GM12878 (cell line): ENCODE measurements at regions not wholly inside any gene's neighbourhood (a gene's known extent, or its start where the extent isn't known, plus 50 kb on each side); places are given as distances from the start of the nearest gene placed in this dataset.
"Not testable (repeated sequence)": the region's sequence is repeated elsewhere in the genome, so short reads cannot be mapped to it uniquely, and the experiment has no call there.

Source experiments
- ATAC-seq: fragments of 200-7000 bp; cut with Tn5 transposase; 3 replicates; pipeline ENCODE4 v1.9.1; 2020; ENCODE audit warnings: mild to moderate bottlenecking, moderate library complexity
- BruUV-seq: library from RNA; stranded (reverse); fragments of 400-500 nt; replicated peaks from 2 replicates; lab custom pipeline; 2021; lab: Mats Ljungman, UMichigan
- CTCF ChIA-PET: fragments of 300-600 bp; sonication (Branson Sonifier 250); formaldehyde crosslinking; extraction: SDS; loops from one replicate; lab custom pipeline; 2021; ENCODE audit warnings: inconsistent platforms; lab: Yijun Ruan, JAX
- POLR2A ChIA-PET: fragments of 350-600 bp; formaldehyde crosslinking; extraction: SDS; loops from one replicate; lab custom pipeline; 2021; ENCODE audit warnings: inconsistent platforms; lab: Charles Lee
- RAD21 ChIA-PET: fragments of 300-600 bp; sonication (Branson Sonifier 250); formaldehyde crosslinking; loops from one replicate; lab custom pipeline; 2023; ENCODE audit warnings: antibody characterized with exemption; ENCODE audit not compliant: unreplicated experiment; lab: Charles Lee
- SMC1A ChIA-PET: fragments of 300-600 bp; sonication (Branson Sonifier 250); formaldehyde crosslinking; loops from one replicate; lab custom pipeline; 2023; ENCODE audit not compliant: unreplicated experiment, uncharacterized antibody; lab: Charles Lee
- DNase-seq: peaks from one replicate; pipeline ENCODE4 v3.0.0-alpha.2; 2011; ENCODE audit warnings: low read depth, low spot score
- FAIRE-seq: peaks from 3 replicates; lab custom pipeline; 2011; peaks lifted over from hg19 to GRCh38; lab: Jason Lieb, UNC
- H2AFZ ChIP-seq: 2 replicates; pipeline ENCODE4 v1.6.0; 2011; ENCODE audit warnings: low read depth, low read length, control low read depth; ENCODE audit not compliant: control insufficient read depth
- H3K27ac ChIP-seq: 2 replicates; pipeline ENCODE4 v1.5.1; 2011; ENCODE audit warnings: control low read depth; ENCODE audit not compliant: control insufficient read depth, insufficient read depth
- H3K27me3 ChIP-seq, 2 experiments: replicated peaks in 1 of 2; 2 replicates each; pipeline versions ENCODE4 v1.6.0 to v1.6.1; 2011; ENCODE audit warnings: low read length in 1 of 2; ENCODE audit not compliant: control insufficient read depth in 2 of 2, insufficient read depth in 2 of 2
- H3K36me3 ChIP-seq, 2 experiments: 2 replicates each; pipeline ENCODE4 v1.5.1; 2011; ENCODE audit warnings: low read length in 1 of 2; ENCODE audit not compliant: control insufficient read depth in 2 of 2, insufficient read depth in 2 of 2
- H3K4me1 ChIP-seq: 2 replicates; pipeline ENCODE4 v1.6.1; 2011; ENCODE audit warnings: mild to moderate bottlenecking, low read length, moderate library complexity, mixed read lengths; ENCODE audit not compliant: control insufficient read depth, insufficient read depth
- H3K4me2 ChIP-seq: 2 replicates; pipeline ENCODE4 v1.6.0; 2011; ENCODE audit warnings: control low read depth; ENCODE audit not compliant: control insufficient read depth, insufficient read depth
- H3K4me3 ChIP-seq: fragments of 200-600 bp; sonication (generic); 2 replicates; pipeline ENCODE4 v1.5.1; 2016
- H3K79me2 ChIP-seq: 2 replicates; pipeline ENCODE4 v1.6.0; 2011; ENCODE audit warnings: low read length; ENCODE audit not compliant: control insufficient read depth, insufficient read depth
- H3K9ac ChIP-seq: 2 replicates; pipeline ENCODE4 v1.8.0; 2011; ENCODE audit warnings: low read length, control low read depth, mixed read lengths; ENCODE audit not compliant: control insufficient read depth, insufficient read depth
- H3K9me3 ChIP-seq: replicated peaks from 3 replicates; pipeline ENCODE4 v1.5.1; 2011; ENCODE audit warnings: mild to moderate bottlenecking, low read length; ENCODE audit not compliant: control insufficient read depth, insufficient read depth
- H4K20me1 ChIP-seq: 2 replicates; pipeline ENCODE4 v1.6.0; 2011; ENCODE audit not compliant: control insufficient read depth, insufficient read depth
- BMI1 ChIP-seq: fragments of 450-650 bp; IDR thresholded peaks from 2 replicates; pipeline ENCODE4 v1.6.1; 2016; ENCODE audit warnings: mild to moderate bottlenecking, moderate library complexity, borderline replicate concordance
- RUNX3 ChIP-seq: IDR thresholded peaks from 2 replicates; pipeline ENCODE4 v1.6.1; 2012; ENCODE audit warnings: low read length, inconsistent platforms
- SP1 ChIP-seq: IDR thresholded peaks from one replicate; pipeline ENCODE4 v1.6.1; 2011; ENCODE audit warnings: low read depth, low read length
- WGBS: methylation state at CpG from one replicate; pipeline ENCODE4 v1.1.6; 2016; ENCODE audit warnings: low lambda C conversion rate; ENCODE audit not compliant: insufficient replicate concordance, insufficient coverage; ENCODE audit errors: missing lambda C conversion rate; 5-methylcytosine and 5-hydroxymethylcytosine counted together
- in situ Hi-C: fragments of 300-500 bp; cut with MboI; formaldehyde crosslinking; loops from 9 replicates; pipeline ENCODE4 v1.14.3; 2018; ENCODE audit warnings: mixed read lengths
- intact Hi-C: fragments of 100-400 bp; cut with micrococcal nuclease; formaldehyde crosslinking; loops from one replicate; pipeline ENCODE4 v1.14.2; 2022; ENCODE audit not compliant: unreplicated experiment
- TF ChIP-seq, protein P1 (sequence below): fragments of 450-650 bp; IDR thresholded peaks from 2 replicates; pipeline ENCODE4 v1.6.1; 2017; ENCODE audit warnings: mild to moderate bottlenecking

DNA sequence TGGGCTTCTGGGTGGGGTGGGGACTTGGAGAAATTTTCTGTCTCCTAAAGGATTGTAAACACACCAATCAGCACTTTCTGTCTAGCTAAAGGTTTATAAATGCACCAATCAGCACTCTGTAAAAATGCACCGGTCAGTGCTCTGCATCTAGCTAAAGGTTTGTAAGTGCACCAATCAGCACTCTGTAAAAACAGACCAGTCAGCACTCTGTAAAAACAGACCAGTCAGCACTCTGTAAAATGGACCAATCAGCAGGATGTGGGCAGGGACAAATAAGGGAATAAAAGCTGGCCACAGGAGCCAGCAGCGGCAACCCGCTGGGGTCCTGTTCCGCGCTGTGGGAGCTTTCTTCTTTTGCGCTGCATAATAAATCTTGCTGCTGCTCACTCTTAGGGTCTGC lies 63.0 kb upstream of the MAP9 start:
- POLR2A ChIA-PET, H4K20me1 ChIP-seq, H3K4me1 ChIP-seq, H3K4me2 ChIP-seq, ATAC-seq, BruUV-seq, DNase-seq, H3K9ac ChIP-seq, H2AFZ ChIP-seq, H3K9me3 ChIP-seq, H3K27me3 ChIP-seq, H3K36me3 ChIP-seq, H3K79me2 ChIP-seq, H3K27ac ChIP-seq, FAIRE-seq, H3K4me3 ChIP-seq, intact Hi-C loops: not testable (repeated sequence)
- in situ Hi-C loops: loop anchor here (5.0 kb wide), 1 partner anchor 353 kb away; no protein-coding TSS in a partner anchor
- 92% methylated on average over 6 of the region's 6 CpGs for WGBS
- ChIA-PET RAD21 (interaction anchor here (0.7 to 0.8 kb wide), 2 partner anchors 266 to 347 kb away, joined by 3 read pairs; no protein-coding TSS in a partner anchor), CTCF (interaction anchor here (0.6 to 1.1 kb wide), 5 partner anchors 9 to 370 kb away, joined by 3 to 6 read pairs (median 3); no protein-coding TSS in a partner anchor), SMC1A (interaction anchor here (1.1 to 1.8 kb wide), 3 partner anchors 10 to 347 kb away, joined by 3 to 6 read pairs (median 5); no protein-coding TSS in a partner anchor)
- TF ChIP-seq, protein P1, sequence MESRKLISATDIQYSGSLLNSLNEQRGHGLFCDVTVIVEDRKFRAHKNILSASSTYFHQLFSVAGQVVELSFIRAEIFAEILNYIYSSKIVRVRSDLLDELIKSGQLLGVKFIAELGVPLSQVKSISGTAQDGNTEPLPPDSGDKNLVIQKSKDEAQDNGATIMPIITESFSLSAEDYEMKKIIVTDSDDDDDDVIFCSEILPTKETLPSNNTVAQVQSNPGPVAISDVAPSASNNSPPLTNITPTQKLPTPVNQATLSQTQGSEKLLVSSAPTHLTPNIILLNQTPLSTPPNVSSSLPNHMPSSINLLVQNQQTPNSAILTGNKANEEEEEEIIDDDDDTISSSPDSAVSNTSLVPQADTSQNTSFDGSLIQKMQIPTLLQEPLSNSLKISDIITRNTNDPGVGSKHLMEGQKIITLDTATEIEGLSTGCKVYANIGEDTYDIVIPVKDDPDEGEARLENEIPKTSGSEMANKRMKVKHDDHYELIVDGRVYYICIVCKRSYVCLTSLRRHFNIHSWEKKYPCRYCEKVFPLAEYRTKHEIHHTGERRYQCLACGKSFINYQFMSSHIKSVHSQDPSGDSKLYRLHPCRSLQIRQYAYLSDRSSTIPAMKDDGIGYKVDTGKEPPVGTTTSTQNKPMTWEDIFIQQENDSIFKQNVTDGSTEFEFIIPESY: 0 out of 2 replicates have a peak, but pooled peaks have one; percentile 20

DNA sequence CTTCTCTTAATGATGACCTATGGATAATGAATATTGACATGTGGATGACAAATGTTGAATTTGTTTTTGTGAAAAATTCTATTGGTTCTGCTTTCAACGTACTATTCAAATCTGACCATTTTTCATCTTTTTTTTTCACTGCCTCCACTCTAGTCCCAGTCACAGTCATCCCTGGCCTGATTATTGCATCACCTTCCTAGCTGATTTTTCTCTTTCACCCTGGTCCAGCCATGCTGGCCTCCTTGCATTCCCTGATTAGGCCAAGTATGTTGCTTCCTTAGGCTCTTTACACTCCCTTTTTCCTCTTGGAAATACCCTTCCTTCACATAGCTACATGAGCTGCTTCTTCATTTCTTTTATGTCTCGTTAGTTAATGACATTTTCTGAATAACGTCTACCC lies 58.1 kb upstream of the MAP9 start:
- CTCF ChIA-PET: interaction anchor here (0.7 to 1.8 kb wide), 4 partner anchors 9 to 537 kb away, joined by 3 to 8 read pairs (median 3); no protein-coding TSS in a partner anchor
- intact Hi-C loops: no loop called here
- Histone ChIP-seq H3K27ac (no peak overlapping the region), H4K20me1 (no peaks in the 10 kb centered on the region)
- TF ChIP-seq SP1 (no peak), RUNX3 (no peak), BMI1 (no peak)
- TF ChIP-seq, all 136 proteins: peak for 0
- ChIA-PET SMC1A (interaction anchor here (0.6 to 1.6 kb wide), 4 partner anchors 14 to 1950 kb away, joined by 3 to 4 read pairs (median 3); partner anchors contain the start of gene CTSO), POLR2A (no interaction called here), RAD21 (interaction anchor here (0.7 kb wide), 1 partner anchor 194 kb away, joined by 3 read pairs; no protein-coding TSS in a partner anchor)
- no peak overlapping the region for H3K9ac ChIP-seq
- H3K9me3 ChIP-seq: no peaks in the 10 kb centered on the region
- H3K79me2 ChIP-seq: no peaks in the 10 kb centered on the region
- no peak overlapping the region for H2AFZ ChIP-seq
- no peak overlapping the region for H3K4me2 ChIP-seq
- no peaks in the 10 kb centered on the region for H3K4me1 ChIP-seq
- no peak for DNase-seq
- WGBS: 13% methylated on average over 3 of the region's 3 CpGs
- H3K27me3 ChIP-seq: no peaks in the 10 kb centered on the region
- no TSS peak for BruUV-seq
- no peaks in the 10 kb centered on the region for H3K36me3 ChIP-seq
- ATAC-seq: no peak
- in situ Hi-C loops: no loop called here
- FAIRE-seq: no peak
- no peak overlapping the region for H3K4me3 ChIP-seq
